OCI-LY3 (cell line): ENCODE measurements at regions not wholly inside any gene's neighbourhood (a gene's known extent, or its start where the extent isn't known, plus 50 kb on each side); places are given as distances from the start of the nearest gene placed in this dataset.

Experiments used
- H2AFZ ChIP-seq: fragments of 200-600, 300-600 bp; shearing (Covaris generic); 2 replicates; pipeline ENCODE4 v1.6.0; 2014; ENCODE audit warnings: antibody characterized with exemption, low read depth, low read length
- H3K27ac ChIP-seq: fragments of 200-600, 300-600 bp; sonication (generic); 2 replicates; pipeline ENCODE4 v1.5.1; 2014; ENCODE audit warnings: mild to moderate bottlenecking, low read length, moderate library complexity, mixed read lengths
- H3K27me3 ChIP-seq: fragments of 200-600, 300-600 bp; sonication (generic); 2 replicates; pipeline ENCODE4 v1.6.1; 2014; ENCODE audit warnings: low read depth, low read length, mixed read lengths
- H3K36me3 ChIP-seq: fragments of 200-600, 300-600 bp; sonication (generic); replicated peaks from 2 replicates; pipeline ENCODE3; 2014; ENCODE audit warnings: low read depth, low read length, mixed read lengths
- H3K4me1 ChIP-seq: fragments of 300-600, 200-600 bp; sonication (generic); 2 replicates; pipeline ENCODE4 v1.6.1; 2014; ENCODE audit warnings: low read length, mixed read lengths
- H3K4me2 ChIP-seq: fragments of 200-600, 300-600 bp; sonication (generic); 2 replicates; pipeline ENCODE4 v1.6.1; 2014; ENCODE audit warnings: low read length, mixed read lengths
- H3K4me3 ChIP-seq: fragments of 300-600, 200-600 bp; sonication (generic); 2 replicates; pipeline ENCODE4 v1.5.1; 2014; ENCODE audit warnings: antibody characterized with exemption, mild to moderate bottlenecking, low read length, moderate library complexity
- H3K79me2 ChIP-seq: fragments of 300-600, 200-600 bp; shearing (Covaris generic); 2 replicates; pipeline ENCODE4 v1.6.1; 2014; ENCODE audit warnings: mild to moderate bottlenecking, low read length, mixed read lengths
- H3K9ac ChIP-seq: fragments of 300-600, 200-600 bp; shearing (Covaris generic); 2 replicates; pipeline ENCODE4 v1.6.0; 2014; ENCODE audit warnings: mild to moderate bottlenecking, low read length, moderate library complexity
- H3K9me3 ChIP-seq: fragments of 200-600, 300-600 bp; shearing (Covaris generic); 2 replicates; pipeline ENCODE4 v1.6.1; 2014; ENCODE audit warnings: low read length, mixed read lengths; ENCODE audit not compliant: insufficient read depth
- H4K20me1 ChIP-seq: fragments of 200-600, 300-600 bp; sonication (generic); 2 replicates; pipeline ENCODE4 v1.6.1; 2016; ENCODE audit warnings: low read length, mixed read lengths; ENCODE audit not compliant: insufficient read depth
- CTCF ChIP-seq: fragments of 200-600, 300-600 bp; sonication (generic); IDR thresholded peaks from 2 replicates; pipeline ENCODE4 v1.5.1; 2014; ENCODE audit warnings: antibody characterized with exemption, low read length, low read depth
- EZH2phosphoT487 ChIP-seq: fragments of 200-600 bp; shearing (Covaris generic); IDR thresholded peaks from 2 replicates; pipeline ENCODE4 v1.6.1; 2018; ENCODE audit warnings: antibody characterized with exemption, mixed run types, low read depth

DNA sequence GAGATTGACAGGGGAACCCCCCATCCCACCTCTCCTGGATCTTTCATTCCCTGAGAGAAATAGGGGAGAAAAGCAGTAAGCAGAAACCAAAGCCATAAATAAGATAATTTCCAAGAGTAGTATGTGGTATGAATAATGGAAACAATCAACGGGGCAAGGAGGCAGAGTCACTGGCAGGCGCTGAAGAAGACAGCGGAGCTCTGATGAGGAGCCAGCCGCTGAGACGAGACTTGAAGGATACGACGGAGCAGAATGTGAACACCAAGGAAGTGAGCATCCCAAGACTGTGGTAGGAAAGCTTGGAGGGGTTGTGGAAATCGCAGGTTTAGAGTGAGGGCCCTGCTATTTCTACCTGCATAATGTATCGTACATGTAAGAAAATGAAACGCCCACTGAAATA is 93.6 kb upstream of the CBLN2 start:
- no peaks in the 10 kb centered on the region for H4K20me1 ChIP-seq
- H3K4me2 ChIP-seq: no peak overlapping the region
- H3K79me2 ChIP-seq: no peaks in the 10 kb centered on the region
- H3K9ac ChIP-seq: no peak overlapping the region
- no peak overlapping the region for H3K4me3 ChIP-seq
- no peak overlapping the region for H3K27ac ChIP-seq
- no peaks in the 10 kb centered on the region for H3K4me1 ChIP-seq
- H2AFZ ChIP-seq: no peak overlapping the region
- H3K27me3 ChIP-seq: no peaks in the 10 kb centered on the region
- TF ChIP-seq CTCF: no peak
- H3K9me3 ChIP-seq: no peaks in the 10 kb centered on the region
- H3K36me3 ChIP-seq: no peaks in the 10 kb centered on the region

DNA sequence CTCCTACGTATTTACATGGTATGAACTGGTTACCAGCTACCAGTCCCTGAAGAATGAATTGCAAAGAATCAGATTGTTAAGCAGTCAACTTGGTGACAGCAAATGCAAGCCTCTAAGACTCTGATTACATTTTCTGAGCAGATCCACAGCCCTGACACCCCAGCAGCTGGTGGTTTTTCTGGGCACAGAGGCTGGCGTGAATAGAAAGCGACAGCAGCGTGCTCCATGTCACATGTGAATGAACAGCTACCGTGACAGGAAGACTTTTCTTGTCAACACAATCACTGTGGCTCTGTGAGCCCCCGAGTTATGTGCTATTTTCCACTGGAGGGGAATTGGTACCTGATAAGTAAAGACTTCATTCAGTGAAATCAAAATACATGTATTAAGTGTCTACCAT is 93.2 kb upstream of the CBLN2 start:
- Histone ChIP-seq H2AFZ (no peak overlapping the region), H3K27me3 (no peaks in the 10 kb centered on the region), H3K4me2 (no peak overlapping the region), H3K27ac (no peak overlapping the region), H3K9me3 (no peaks in the 10 kb centered on the region), H3K36me3 (no peaks in the 10 kb centered on the region), H3K4me3 (no peak overlapping the region), H3K79me2 (no peaks in the 10 kb centered on the region), H4K20me1 (no peaks in the 10 kb centered on the region), H3K9ac (no peak overlapping the region), H3K4me1 (no peaks in the 10 kb centered on the region)
- no peak for TF ChIP-seq CTCF
- TF ChIP-seq EZH2phosphoT487: no peak

- Histone ChIP-seq H2AFZ (no peak overlapping the region), H3K79me2 (no peaks in the 10 kb centered on the region), H3K27ac (no peak overlapping the region), H3K4me3 (no peak overlapping the region), H3K9me3 (no peaks in the 10 kb centered on the region), H3K36me3 (no peaks in the 10 kb centered on the region), H3K9ac (no peak overlapping the region), H3K4me2 (no peak overlapping the region), H4K20me1 (no peaks in the 10 kb centered on the region), H3K27me3 (no peaks in the 10 kb centered on the region), H3K4me1 (no peaks in the 10 kb centered on the region)
- TF ChIP-seq EZH2phosphoT487 (no peak), CTCF (no peak)
Measured at GRCh38 chr18:72636611-72637010, 92.5 kb upstream of the CBLN2 start.

GRCh38 chr18:72634500-72634899 is 90.4 kb upstream of the CBLN2 start:
- Histone ChIP-seq H3K27ac (no peak overlapping the region), H3K4me1 (no peaks in the 10 kb centered on the region), H3K27me3 (no peaks in the 10 kb centered on the region), H4K20me1 (no peaks in the 10 kb centered on the region), H3K79me2 (no peaks in the 10 kb centered on the region), H3K4me3 (no peak overlapping the region), H3K9me3 (no peaks in the 10 kb centered on the region), H2AFZ (peak overlapping the region; percentile 25; the same call in 1 of the 2 replicates), H3K9ac (no peak overlapping the region), H3K36me3 (no peaks in the 10 kb centered on the region), H3K4me2 (no peak overlapping the region)
- TF ChIP-seq CTCF: peak; percentile 47
- no peak for TF ChIP-seq EZH2phosphoT487
